HG03442 (cell line): ENCODE measurements at regions not wholly inside any gene's neighbourhood (a gene's known extent, or its start where the extent isn't known, plus 50 kb on each side); places are given as distances from the start of the nearest gene placed in this dataset.
"Not testable (repeated sequence)": the region's sequence is repeated elsewhere in the genome, so short reads cannot be mapped to it uniquely, and the experiment has no call there.

ENCODE experiments used
- ATAC-seq: cut with Tn5 transposase; IDR thresholded peaks from one replicate; pipeline ENCODE4 v1.9.1; 2021; ENCODE audit warnings: mild to moderate bottlenecking, moderate library complexity; ENCODE audit not compliant: unreplicated experiment

DNA sequence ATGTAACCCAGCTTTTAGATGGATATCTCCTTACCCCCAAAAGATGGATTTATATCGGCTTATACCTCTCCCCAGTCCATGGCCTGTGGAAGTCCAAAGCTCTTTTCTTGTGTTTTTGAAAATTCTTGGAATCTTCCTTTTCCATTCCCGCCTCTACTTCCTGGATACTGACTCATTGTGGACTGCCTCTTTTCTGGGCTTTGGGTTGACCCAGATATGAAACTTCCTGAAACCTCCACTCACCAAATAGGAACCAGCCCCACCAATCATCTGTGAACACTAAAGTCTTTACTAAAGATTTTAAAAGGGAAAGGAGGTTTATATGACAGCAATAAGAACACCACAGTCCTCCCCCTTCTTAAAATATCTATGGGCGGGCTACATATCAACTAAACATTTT is 163.4 kb upstream of the SYN3 start:
- no peak for ATAC-seq

GRCh38 chr22:33220476-33221080 is 162.4 kb upstream of the SYN3 start:
- ATAC-seq: no peak

- no peak for ATAC-seq
Observed at GRCh38 chr22:33219648-33220384, 161.6 kb upstream of the SYN3 start.

- ATAC-seq: no peak
Observed at GRCh38 chr22:33213383-33214075, 155.3 kb upstream of the SYN3 start.

DNA sequence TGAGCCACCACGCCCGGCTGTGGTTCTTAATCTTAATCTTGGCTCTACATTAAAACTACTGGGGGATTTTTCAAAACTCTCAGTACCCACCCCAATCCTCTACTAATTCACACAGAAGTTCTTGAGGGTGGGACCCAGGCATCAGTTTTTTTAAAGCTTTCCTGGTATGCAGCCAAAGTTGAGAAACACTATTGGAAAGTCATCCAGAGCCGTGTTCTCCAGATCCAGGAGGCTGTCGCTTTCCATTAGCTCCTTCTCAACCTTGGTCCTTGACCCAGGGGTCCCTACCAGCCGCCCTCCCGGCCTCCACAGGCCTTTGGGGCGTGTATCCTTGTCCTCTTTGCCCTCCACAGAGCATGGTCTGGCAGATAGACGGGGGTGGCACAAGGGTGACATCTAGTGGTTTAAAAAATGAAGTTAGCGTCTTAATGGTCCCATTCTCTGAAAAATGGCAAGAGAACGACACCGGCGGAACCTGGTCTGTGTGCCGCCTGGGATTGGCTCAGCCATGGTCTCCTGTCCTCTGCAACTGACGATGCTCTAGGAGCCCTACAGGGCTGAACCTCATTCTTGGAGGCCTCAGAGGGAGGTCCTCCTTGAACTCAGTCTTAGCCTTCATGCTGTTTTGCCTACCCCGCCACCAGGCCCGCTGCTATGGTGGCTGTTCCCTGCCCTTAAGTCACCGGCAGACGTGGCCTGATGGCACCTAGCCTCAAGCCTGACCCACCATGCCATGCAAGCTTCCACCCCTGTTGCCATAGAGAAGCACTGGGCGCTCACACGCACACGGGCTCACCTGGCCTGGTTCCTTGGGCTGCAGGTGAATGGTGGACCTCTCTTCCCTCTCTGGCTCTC is 152.0 kb upstream of the SYN3 start:
- peak; percentile 52 for ATAC-seq

DNA sequence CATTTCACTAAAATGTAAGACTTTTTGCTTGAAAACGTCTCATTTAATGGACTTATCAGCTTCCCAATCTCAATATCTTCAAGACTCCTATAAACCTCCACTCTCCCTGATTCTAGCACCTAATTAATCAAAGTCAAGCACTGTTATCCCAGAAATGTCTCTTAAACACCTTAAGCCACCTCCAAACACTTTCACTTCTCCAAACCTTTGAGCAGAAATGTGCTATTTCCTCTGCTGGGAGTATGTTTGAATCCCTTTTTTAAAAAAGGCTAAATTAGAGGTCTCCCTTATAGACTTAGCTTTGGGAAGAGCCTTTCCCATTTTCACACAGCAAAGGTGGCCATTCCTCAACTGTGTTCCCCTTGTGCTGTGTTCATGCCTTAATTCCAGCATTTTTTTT is 146.2 kb upstream of the SYN3 start:
- ATAC-seq: no peak

DNA sequence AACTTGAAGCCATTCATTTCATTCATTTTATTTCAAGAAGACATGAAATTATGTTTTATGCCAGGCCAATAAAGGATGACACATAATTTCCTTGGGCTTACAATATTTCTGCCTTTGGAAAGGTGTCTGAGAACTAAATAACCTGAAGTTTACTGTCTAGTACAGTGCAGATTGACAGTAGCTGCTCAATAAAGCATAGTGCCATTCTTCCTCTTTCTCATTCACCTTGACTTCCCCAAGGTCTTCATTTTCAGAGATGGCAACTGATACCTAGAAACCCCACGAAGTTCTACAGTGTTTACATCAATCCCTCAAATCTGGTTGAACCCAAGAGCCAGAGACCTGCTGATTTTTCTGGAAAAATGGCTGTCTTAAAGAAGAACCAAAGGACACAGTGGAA is 144.3 kb upstream of the SYN3 start:
- ATAC-seq: no peak

DNA sequence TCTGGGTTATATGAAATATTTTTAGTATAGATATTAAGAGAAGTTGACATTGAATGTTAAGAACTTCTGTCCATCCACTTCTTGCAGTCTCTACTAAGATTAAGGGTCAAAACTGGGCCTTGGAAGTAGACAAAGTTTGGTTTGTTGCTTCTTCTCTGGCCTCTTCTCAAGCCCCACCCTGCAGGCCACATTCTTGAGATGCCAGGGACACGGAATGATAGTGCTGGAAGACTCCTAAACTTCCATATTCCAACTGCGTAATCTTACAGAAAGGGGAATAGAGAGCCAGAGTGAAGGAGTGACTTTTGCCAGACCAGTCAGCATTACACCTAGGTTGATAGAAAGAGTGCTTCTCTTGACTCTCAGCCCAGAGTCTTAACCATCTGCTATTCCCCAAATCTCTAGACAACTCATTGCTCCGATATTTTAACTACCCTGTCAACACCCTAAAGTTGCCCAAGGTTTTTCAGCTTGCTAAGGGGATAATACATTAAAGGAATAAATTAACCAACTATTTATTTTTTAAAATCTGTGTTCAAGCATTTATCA is 136.4 kb upstream of the SYN3 start:
- no peak for ATAC-seq

GRCh38 chr22:33192156-33192555 is 134.0 kb upstream of the SYN3 start:
- ATAC-seq: no peak

DNA sequence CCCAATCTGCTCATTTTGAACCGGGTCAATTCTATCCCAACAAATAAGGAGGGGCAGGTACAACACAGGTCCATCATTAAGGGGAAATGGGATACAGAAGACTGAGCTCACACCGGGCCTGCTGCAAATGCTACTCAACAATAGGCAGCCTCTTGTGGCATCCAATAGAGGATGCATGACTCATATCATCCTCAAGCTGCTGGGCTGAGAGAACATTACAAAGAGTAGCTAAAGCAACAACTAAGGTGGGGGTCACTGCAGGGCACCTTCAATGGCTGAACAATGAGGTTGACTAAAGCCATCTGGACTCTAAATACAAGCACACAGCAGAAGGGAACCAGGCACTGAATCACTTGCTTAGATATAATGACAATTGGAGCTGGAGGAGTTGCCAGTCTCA is 130.1 kb upstream of the SYN3 start:
- no peak for ATAC-seq

- ATAC-seq: no peak
Observed at GRCh38 chr22:33186816-33187215, 128.6 kb upstream of the SYN3 start.

DNA sequence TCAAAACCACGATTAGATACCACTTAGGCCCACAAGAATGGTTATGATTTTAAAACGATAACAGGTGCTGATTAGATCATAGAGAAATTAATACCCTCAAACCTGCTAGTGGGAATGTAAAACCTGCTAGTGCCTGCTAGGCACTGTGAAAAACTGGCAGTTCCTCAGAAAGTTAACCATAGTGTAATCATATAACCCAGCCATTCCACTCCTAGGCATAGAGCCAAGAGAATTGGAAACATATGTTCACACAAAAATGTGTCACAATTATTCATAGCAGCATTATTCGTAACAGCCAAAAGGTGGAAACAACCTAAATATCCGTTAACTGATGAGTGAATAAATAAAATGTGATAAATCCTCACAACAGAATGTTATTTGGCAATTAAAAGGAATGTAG is 122.2 kb upstream of the SYN3 start:
- no peak for ATAC-seq

- ATAC-seq: no peak
Observed at GRCh38 chr22:33167998-33168790, 110.0 kb upstream of the SYN3 start.

- ATAC-seq: no peak
Observed at GRCh38 chr22:33166206-33166605, 108.0 kb upstream of the SYN3 start.

GRCh38 chr22:33163815-33164214 is 105.6 kb upstream of the SYN3 start:
- no peak for ATAC-seq

- no peak for ATAC-seq
Observed at GRCh38 chr22:33162196-33162595, 104.0 kb upstream of the SYN3 start.

- no peak for ATAC-seq
Observed at GRCh38 chr22:33160525-33160924, 102.3 kb upstream of the SYN3 start.

- ATAC-seq: not testable (repeated sequence)
Observed at GRCh38 chr22:33154967-33155366, 96.8 kb upstream of the SYN3 start.

DNA sequence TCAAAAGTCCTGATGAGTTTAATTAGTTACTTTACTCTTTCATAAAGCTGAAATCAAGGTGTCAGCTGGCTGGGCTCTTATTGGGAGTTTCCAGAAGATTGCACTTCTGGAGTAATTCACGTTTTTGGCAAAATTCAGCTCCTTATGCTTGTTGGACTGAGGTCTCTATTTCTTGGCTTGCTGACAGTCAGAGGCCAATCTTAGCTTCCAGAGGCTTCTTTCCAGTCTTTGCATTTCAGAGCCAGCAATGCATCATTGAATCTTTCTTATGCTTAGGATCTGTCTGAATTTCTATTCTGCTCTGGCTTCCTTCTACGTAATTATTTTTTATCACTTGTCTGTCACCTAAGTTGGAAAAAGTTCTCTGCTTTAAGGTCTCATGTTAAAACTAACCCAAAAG is 91.4 kb upstream of the SYN3 start:
- ATAC-seq: no peak

DNA sequence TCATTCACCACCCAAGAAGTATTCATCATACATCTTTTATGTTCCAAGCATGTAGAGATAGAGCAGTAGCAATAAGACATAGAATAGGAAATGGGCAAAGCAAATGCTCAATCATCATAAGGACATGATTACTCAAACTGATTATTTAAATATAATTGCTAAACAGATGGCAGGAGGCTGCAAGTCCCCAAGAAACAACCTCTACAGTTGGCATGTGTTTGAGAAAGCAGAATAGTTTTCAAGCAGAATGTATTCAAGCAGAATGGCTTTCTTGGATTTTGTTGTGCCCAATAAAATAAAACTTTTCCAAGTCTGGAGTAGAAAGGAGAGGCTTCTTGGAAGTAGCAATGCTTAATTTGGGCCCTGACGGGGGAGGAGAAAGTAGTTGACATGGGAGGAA is 86.5 kb upstream of the SYN3 start:
- no peak for ATAC-seq
